IPS-20b (cell line): ENCODE measurements at regions not wholly inside any gene's neighbourhood (a gene's known extent, or its start where the extent isn't known, plus 50 kb on each side); places are given as distances from the start of the nearest gene placed in this dataset.
"Not testable (repeated sequence)": the region's sequence is repeated elsewhere in the genome, so short reads cannot be mapped to it uniquely, and the experiment has no call there.

Source experiments
- H3K27ac ChIP-seq: one replicate; pipeline ENCODE4 v1.5.1; 2013; ENCODE audit warnings: low read length
- H3K27me3 ChIP-seq: 2 replicates; pipeline ENCODE4 v1.6.1; 2013; ENCODE audit warnings: mild to moderate bottlenecking, low read length, inconsistent platforms; ENCODE audit not compliant: insufficient read depth
- H3K36me3 ChIP-seq: 2 replicates; pipeline ENCODE4 v1.6.1; 2013; ENCODE audit warnings: low read depth, mild to moderate bottlenecking, inconsistent platforms, low read length, moderate library complexity; ENCODE audit not compliant: insufficient read depth
- H3K4me1 ChIP-seq: 2 replicates; pipeline ENCODE4 v1.6.1; 2013; ENCODE audit warnings: mild to moderate bottlenecking, control low read depth, inconsistent platforms, low read length, moderate library complexity; ENCODE audit not compliant: insufficient read depth
- H3K4me3 ChIP-seq: 2 replicates; pipeline ENCODE4 v1.5.1; 2013; ENCODE audit warnings: mild to moderate bottlenecking, low read length, inconsistent platforms
- H3K9ac ChIP-seq: 2 replicates; pipeline ENCODE4 v1.6.1; 2013; ENCODE audit warnings: low read depth, mild to moderate bottlenecking, inconsistent platforms, low read length, moderate library complexity
- H3K9me3 ChIP-seq: 2 replicates; pipeline ENCODE4 v1.6.1; 2013; ENCODE audit warnings: mild to moderate bottlenecking, low read depth, low read length, inconsistent platforms; ENCODE audit not compliant: insufficient read depth

GRCh38 chr5:164224772-164225171 lies 719.4 kb downstream of the MAT2B start:
- Histone ChIP-seq H3K9me3 (0 out of 2 replicates have a peak, but pooled peaks cover 7% of the 10 kb centered on the region), H3K4me1 (no peaks in the 10 kb centered on the region), H3K4me3 (no peak overlapping the region), H3K36me3 (no peaks in the 10 kb centered on the region), H3K27me3 (no peaks in the 10 kb centered on the region), H3K9ac (no peak overlapping the region), H3K27ac (no peak overlapping the region)

GRCh38 chr5:164230341-164230740 lies 724.9 kb downstream of the MAT2B start:
- H3K27me3 ChIP-seq = no peaks in the 10 kb centered on the region
- H3K36me3 ChIP-seq = no peaks in the 10 kb centered on the region
- H3K4me3 ChIP-seq = no peak overlapping the region
- H3K9ac ChIP-seq = no peak overlapping the region
- H3K9me3 ChIP-seq = 0 out of 2 replicates have a peak, but pooled peaks cover 7% of the 10 kb centered on the region
- no peaks in the 10 kb centered on the region for H3K4me1 ChIP-seq
- no peak overlapping the region for H3K27ac ChIP-seq

GRCh38 chr5:164233791-164234190 lies 728.4 kb downstream of the MAT2B start:
- H3K4me3 ChIP-seq = no peak overlapping the region
- 0 out of 2 replicates have a peak, but pooled peaks cover 1% of the 10 kb centered on the region for H3K9me3 ChIP-seq
- H3K27ac ChIP-seq = no peak overlapping the region
- H3K9ac ChIP-seq = no peak overlapping the region
- no peaks in the 10 kb centered on the region for H3K27me3 ChIP-seq
- no peaks in the 10 kb centered on the region for H3K4me1 ChIP-seq
- H3K36me3 ChIP-seq = no peaks in the 10 kb centered on the region

GRCh38 chr5:164234321-164234720 lies 728.9 kb downstream of the MAT2B start:
- Histone ChIP-seq H3K9ac (no peak overlapping the region), H3K27ac (no peak overlapping the region), H3K27me3 (no peaks in the 10 kb centered on the region), H3K4me3 (no peak overlapping the region), H3K9me3 (no peaks in the 10 kb centered on the region), H3K4me1 (no peaks in the 10 kb centered on the region), H3K36me3 (no peaks in the 10 kb centered on the region)

- Histone ChIP-seq H3K4me1 (no peaks in the 10 kb centered on the region), H3K27me3 (no peaks in the 10 kb centered on the region), H3K9me3 (no peaks in the 10 kb centered on the region), H3K27ac (no peak overlapping the region), H3K36me3 (no peaks in the 10 kb centered on the region), H3K4me3 (no peak overlapping the region), H3K9ac (no peak overlapping the region)
These were observed 730.0 kb downstream of the MAT2B start for GRCh38 chr5:164235300-164235891.

GRCh38 chr5:164237486-164237885 lies 732.1 kb downstream of the MAT2B start:
- H3K4me3 ChIP-seq = no peak overlapping the region
- no peak overlapping the region for H3K9ac ChIP-seq
- H3K9me3 ChIP-seq = no peaks in the 10 kb centered on the region
- no peak overlapping the region for H3K27ac ChIP-seq
- no peaks in the 10 kb centered on the region for H3K36me3 ChIP-seq
- no peaks in the 10 kb centered on the region for H3K4me1 ChIP-seq
- no peaks in the 10 kb centered on the region for H3K27me3 ChIP-seq

GRCh38 chr5:164251781-164252180 lies 746.4 kb downstream of the MAT2B start:
- H3K9ac ChIP-seq, H3K27me3 ChIP-seq, H3K27ac ChIP-seq, H3K9me3 ChIP-seq, H3K4me3 ChIP-seq, H3K36me3 ChIP-seq: not testable (repeated sequence)
- H3K4me1 ChIP-seq = peaks cover 14% of the 10 kb centered on the region; the same call in 1 of the 2 replicates

GRCh38 chr5:164253764-164254163 lies 748.3 kb downstream of the MAT2B start:
- no peaks in the 10 kb centered on the region for H3K27me3 ChIP-seq
- peaks cover 14% of the 10 kb centered on the region; the same call in 1 of the 2 replicates for H3K4me1 ChIP-seq
- H3K27ac ChIP-seq = no peak overlapping the region
- H3K9me3 ChIP-seq = no peaks in the 10 kb centered on the region
- no peaks in the 10 kb centered on the region for H3K36me3 ChIP-seq
- no peak overlapping the region for H3K4me3 ChIP-seq
- H3K9ac ChIP-seq = no peak overlapping the region

- no peaks in the 10 kb centered on the region for H3K9me3 ChIP-seq
- no peak overlapping the region for H3K27ac ChIP-seq
- no peak overlapping the region for H3K9ac ChIP-seq
These were observed 750.3 kb downstream of the MAT2B start for GRCh38 chr5:164255598-164256213.

GRCh38 chr5:164256351-164256750 lies 750.9 kb downstream of the MAT2B start:
- Histone ChIP-seq H3K9me3 (no peaks in the 10 kb centered on the region), H3K36me3 (no peaks in the 10 kb centered on the region), H3K9ac (no peak overlapping the region), H3K27ac (no peak overlapping the region), H3K4me3 (no peak overlapping the region), H3K27me3 (no peaks in the 10 kb centered on the region), H3K4me1 (peaks cover 14% of the 10 kb centered on the region; the same call in 1 of the 2 replicates)

More at GRCh38 chr5:164255598-164256213, 750.3 kb downstream of the MAT2B start:
- H3K4me1 ChIP-seq = peaks cover 14% of the 10 kb centered on the region; the same call in 1 of the 2 replicates
- H3K4me3 ChIP-seq = no peak overlapping the region; the same call in 1 of the 2 replicates
- H3K36me3 ChIP-seq = no peaks in the 10 kb centered on the region
- H3K27me3 ChIP-seq = no peaks in the 10 kb centered on the region

GRCh38 chr5:164256954-164257353 lies 751.5 kb downstream of the MAT2B start:
- H3K4me3 ChIP-seq = no peak overlapping the region
- H3K36me3 ChIP-seq = no peaks in the 10 kb centered on the region
- H3K9me3 ChIP-seq = no peaks in the 10 kb centered on the region
- peaks cover 14% of the 10 kb centered on the region; the same call in 1 of the 2 replicates for H3K4me1 ChIP-seq
- H3K27me3 ChIP-seq = no peaks in the 10 kb centered on the region
- no peak overlapping the region for H3K9ac ChIP-seq
- H3K27ac ChIP-seq = no peak overlapping the region

- H3K27me3 ChIP-seq = no peaks in the 10 kb centered on the region
- H3K4me1 ChIP-seq = no peaks in the 10 kb centered on the region
- H3K4me3 ChIP-seq = no peak overlapping the region
- H3K9me3 ChIP-seq = no peaks in the 10 kb centered on the region
- H3K27ac ChIP-seq = no peak overlapping the region
- H3K36me3 ChIP-seq = no peaks in the 10 kb centered on the region
- H3K9ac ChIP-seq = no peak overlapping the region
These were observed 760.1 kb downstream of the MAT2B start for GRCh38 chr5:164265566-164265965.
